T-cell (primary cell): ENCODE measurements at regions not wholly inside any gene's neighbourhood (a gene's known extent, or its start where the extent isn't known, plus 50 kb on each side); places are given as distances from the start of the nearest gene placed in this dataset.

Source experiments
- ATAC-seq, 4 experiments: fragments of 200-7000 bp in 3 of 4; fragments of 150-1000 bp in 1 of 4; cut with Tn5 transposase; replicated peaks in 1 of 4; 1 replicate in 3 of 4; 2 replicates in 1 of 4; pipeline ENCODE4 v1.10.0; 2021; ENCODE audit warnings: moderate library complexity in 3 of 4, mild to moderate bottlenecking in 2 of 4, moderate number of reproducible peaks in 1 of 4
- CTCF ChIA-PET, 2 donors: fragments of 300-600 bp; sonication (Branson Sonifier 250); formaldehyde crosslinking; loops; one replicate each; lab custom pipeline; 2022; ENCODE audit warnings: antibody characterized with exemption in 2 of 2; lab: Charles Lee
- POLR2A ChIA-PET, 2 donors: fragments of 300-600 bp; sonication (Branson Sonifier 250); formaldehyde crosslinking; loops; one replicate each; lab custom pipeline; 2022; ENCODE audit warnings: antibody characterized with exemption in 2 of 2; lab: Charles Lee
- DNase-seq, 35 experiments: peaks; one replicate each; pipeline versions ENCODE4 v3.0.0 to v3.0.0-alpha.2; 2013 to 2023
- H3K27ac ChIP-seq: one replicate; pipeline ENCODE4 v1.5.1; 2013; ENCODE audit warnings: low read length
- H3K27me3 ChIP-seq, 2 experiments: replicated peaks in 1 of 2; 1 replicate in 1 of 2; 2 replicates in 1 of 2; pipeline versions ENCODE4 v1.6.1 to v1.7.0; 2013; ENCODE audit warnings: low read length in 1 of 2, mixed read lengths in 1 of 2; ENCODE audit not compliant: control insufficient read depth in 2 of 2, insufficient read depth in 2 of 2; ENCODE audit errors: extremely low read depth in 1 of 2
- H3K36me3 ChIP-seq, 2 donors: 1 replicate in 1 of 2; 2 replicates in 1 of 2; pipeline versions ENCODE4 v1.6.1 to v1.7.0; 2013; ENCODE audit warnings: low read length in 1 of 2; ENCODE audit not compliant: control insufficient read depth in 2 of 2, insufficient read depth in 1 of 2; ENCODE audit errors: extremely low read depth in 1 of 2
- H3K4me1 ChIP-seq, 2 experiments: 1 replicate in 1 of 2; 2 replicates in 1 of 2; pipeline versions ENCODE4 v1.6.1 to v1.7.0; 2013; ENCODE audit warnings: low read length in 2 of 2, mixed read lengths in 1 of 2; ENCODE audit not compliant: insufficient read depth in 2 of 2, control insufficient read depth in 1 of 2; ENCODE audit errors: extremely low read depth in 1 of 2
- H3K4me3 ChIP-seq, 2 donors: 1 replicate in 1 of 2; 2 replicates in 1 of 2; pipeline versions ENCODE4 v1.5.1 to v1.7.0; 2013; ENCODE audit warnings: mild to moderate bottlenecking in 2 of 2, low read length in 1 of 2, moderate library complexity in 1 of 2; ENCODE audit not compliant: control insufficient read depth in 1 of 2; ENCODE audit errors: extremely low read depth in 1 of 2
- H3K9me3 ChIP-seq: 2 replicates; pipeline ENCODE4 v1.7.0; 2013
- H3K27ac Mint-ChIP-seq, 2 donors: one replicate each; pipeline ENCODE4 v1.8.0; 2020 to 2021; ENCODE audit warnings: mild to moderate bottlenecking in 2 of 2, mixed read lengths in 2 of 2
- H3K27me3 Mint-ChIP-seq, 2 donors: one replicate each; pipeline ENCODE4 v1.8.0; 2021 to 2022; ENCODE audit warnings: mixed read lengths in 2 of 2
- H3K36me3 Mint-ChIP-seq: one replicate; pipeline ENCODE4 v1.8.0; 2021; ENCODE audit warnings: mixed read lengths
- H3K4me1 Mint-ChIP-seq, 3 donors: one replicate each; pipeline ENCODE4 v1.8.0; 2020 to 2022; ENCODE audit warnings: mixed read lengths in 3 of 3, mild to moderate bottlenecking in 1 of 3
- H3K4me3 Mint-ChIP-seq, 3 donors: one replicate each; pipeline ENCODE4 v1.8.0; 2020 to 2022; ENCODE audit warnings: mild to moderate bottlenecking in 3 of 3, mixed read lengths in 3 of 3, moderate library complexity in 3 of 3
- H3K9me3 Mint-ChIP-seq, 3 donors: one replicate each; pipeline ENCODE4 v1.8.0; 2020 to 2022; ENCODE audit warnings: mixed read lengths in 3 of 3
- WGBS: methylation state at CpG from one replicate; pipeline ENCODE4 v1.1.5; 2013; ENCODE audit warnings: missing lambda C conversion rate; ENCODE audit not compliant: insufficient coverage; 5-methylcytosine and 5-hydroxymethylcytosine counted together

DNA sequence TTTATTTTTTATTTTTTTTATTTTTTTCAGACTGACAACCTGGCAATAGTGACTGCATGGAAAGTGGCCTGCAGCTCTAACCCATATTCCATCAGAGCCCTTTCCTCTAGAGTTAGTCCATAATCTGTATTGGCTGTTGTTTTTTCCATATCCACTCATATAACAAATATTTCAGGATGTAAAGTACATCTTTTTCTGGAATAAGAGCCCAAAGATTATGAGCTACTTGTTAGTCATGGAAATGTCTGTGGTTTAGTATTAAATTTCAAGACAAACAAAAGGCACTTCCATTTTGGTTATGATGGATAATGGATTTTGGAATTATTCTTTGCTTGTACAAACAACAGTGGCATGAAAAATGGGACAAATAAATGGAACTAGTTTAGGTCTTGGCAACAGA, 296.0 kb upstream of the HS3ST1 start:
- H3K27me3 ChIP-seq = no peaks in the 10 kb centered on the region
- POLR2A ChIA-PET = no interaction called here
- H3K27ac ChIP-seq = no peak overlapping the region
- H3K9me3 ChIP-seq = no peaks in the 10 kb centered on the region
- DNase-seq = no peak
- H3K36me3 ChIP-seq = no peaks in the 10 kb centered on the region
- Mint-ChIP-seq H3K4me3 (no peak overlapping the region), H3K27ac (no peak overlapping the region), H3K36me3 (no peaks in the 10 kb centered on the region), H3K9me3 (no peaks in the 10 kb centered on the region), H3K27me3 (peaks cover 4 to 10% of the 10 kb centered on the region in 2 donors), H3K4me1 (no peaks in the 10 kb centered on the region)
- no peaks in the 10 kb centered on the region for H3K4me1 ChIP-seq
- H3K4me3 ChIP-seq = no peak overlapping the region
- CTCF ChIA-PET = no interaction called here
- ATAC-seq = no peak

- H3K9me3 Mint-ChIP-seq = no peaks in the 10 kb centered on the region
- H3K4me3 Mint-ChIP-seq = no peak overlapping the region
- ATAC-seq (no peak), DNase-seq (no peak)
- Histone ChIP-seq H3K4me1 (no peaks in the 10 kb centered on the region), H3K27me3 (no peaks in the 10 kb centered on the region), H3K9me3 (no peaks in the 10 kb centered on the region), H3K27ac (no peak overlapping the region), H3K36me3 (no peaks in the 10 kb centered on the region), H3K4me3 (no peak overlapping the region)
- H3K4me1 Mint-ChIP-seq = no peaks in the 10 kb centered on the region
- no peaks in the 10 kb centered on the region for H3K36me3 Mint-ChIP-seq
- POLR2A ChIA-PET = no interaction called here
- CTCF ChIA-PET = no interaction called here
- no peak overlapping the region for H3K27ac Mint-ChIP-seq
- WGBS = 84% methylated on average over 3 of the region's 4 CpGs
- H3K27me3 Mint-ChIP-seq = peaks cover 4 to 10% of the 10 kb centered on the region in 2 donors
Observed at GRCh38 chr4:11722223-11722622, 293.5 kb upstream of the HS3ST1 start.

DNA sequence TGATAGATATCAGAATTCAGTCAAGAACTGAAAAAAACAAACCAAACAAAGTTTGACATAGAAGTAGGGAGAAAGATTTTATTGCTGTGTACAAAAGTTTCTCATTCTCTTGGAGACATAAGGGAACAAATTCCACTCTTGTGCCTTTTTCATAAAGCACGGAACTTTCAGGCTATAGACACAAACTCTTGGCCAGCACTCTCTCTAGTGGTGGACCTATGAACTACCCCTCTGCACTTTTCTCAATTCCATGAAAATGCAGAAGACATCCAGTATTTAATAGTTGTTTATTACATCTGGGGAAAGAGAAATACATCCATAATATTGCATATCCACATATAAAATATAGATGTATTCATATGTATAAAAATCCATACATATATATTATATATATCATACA, 291.6 kb upstream of the HS3ST1 start:
- ChIA-PET POLR2A (no interaction called here), CTCF (no interaction called here)
- DNase-seq (peak in 1 of 35 experiments; percentile 6), ATAC-seq (no peak)
- Histone ChIP-seq H3K36me3 (no peaks in the 10 kb centered on the region), H3K9me3 (no peaks in the 10 kb centered on the region), H3K27me3 (no peaks in the 10 kb centered on the region), H3K4me1 (no peaks in the 10 kb centered on the region), H3K27ac (no peak overlapping the region), H3K4me3 (no peak overlapping the region)
- Mint-ChIP-seq H3K4me1 (no peaks in the 10 kb centered on the region), H3K36me3 (no peaks in the 10 kb centered on the region), H3K4me3 (no peak overlapping the region), H3K27me3 (peaks cover 4 to 10% of the 10 kb centered on the region in 2 donors), H3K9me3 (no peaks in the 10 kb centered on the region), H3K27ac (no peak overlapping the region)
- no CpG with 5 or more reads among the region's 1 CpG for WGBS

- ChIA-PET POLR2A (no interaction called here), CTCF (no interaction called here)
- H3K4me1 ChIP-seq = no peaks in the 10 kb centered on the region
- ATAC-seq = no peak
- no peak for DNase-seq
- Mint-ChIP-seq H3K27me3 (peaks cover 4 to 10% of the 10 kb centered on the region in 2 donors), H3K27ac (no peak overlapping the region), H3K4me1 (no peaks in the 10 kb centered on the region), H3K9me3 (no peaks in the 10 kb centered on the region), H3K4me3 (no peak overlapping the region), H3K36me3 (no peaks in the 10 kb centered on the region)
- H3K36me3 ChIP-seq = no peaks in the 10 kb centered on the region
- no peak overlapping the region for H3K27ac ChIP-seq
- WGBS = 86% methylated on average over 1 of the region's 4 CpGs
- no peaks in the 10 kb centered on the region for H3K27me3 ChIP-seq
- no peaks in the 10 kb centered on the region for H3K9me3 ChIP-seq
- no peak overlapping the region for H3K4me3 ChIP-seq
Observed at GRCh38 chr4:11719879-11720278, 291.2 kb upstream of the HS3ST1 start.

DNA sequence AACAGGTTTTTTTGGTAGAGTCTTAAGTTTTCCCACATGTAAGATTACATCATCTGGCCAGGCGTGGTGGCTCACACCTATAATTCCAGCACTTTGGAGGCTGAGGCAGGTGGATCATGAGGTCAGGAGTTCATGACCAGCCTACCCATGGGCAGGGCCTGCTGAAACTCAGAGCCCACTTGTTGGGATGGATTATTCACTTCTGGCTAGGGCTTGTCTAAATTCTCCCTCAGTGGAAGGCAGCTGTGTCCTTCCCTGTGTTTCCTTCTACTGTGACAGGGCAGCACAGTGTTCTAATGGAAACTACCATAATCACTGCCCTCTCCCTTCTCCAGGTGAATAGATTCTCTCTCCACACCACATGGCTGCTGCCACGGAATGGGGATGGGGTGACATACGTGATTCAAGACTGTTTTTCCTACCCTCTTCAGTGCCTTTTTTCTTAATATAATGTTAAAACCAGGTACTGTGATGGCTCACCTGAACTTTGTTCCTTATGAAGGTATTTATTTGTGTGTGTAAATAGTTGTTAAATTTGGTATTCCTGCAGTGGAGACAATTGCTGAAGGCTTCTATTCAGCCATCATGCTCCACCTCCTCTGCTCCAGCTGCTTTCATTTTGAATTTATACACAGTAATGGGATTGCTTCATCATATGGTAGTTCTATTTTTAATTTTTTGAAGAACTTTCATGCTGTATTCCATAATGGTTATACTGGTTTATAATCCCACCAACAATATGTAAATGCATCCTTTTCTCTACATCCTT, 287.2 kb upstream of the HS3ST1 start:
- Mint-ChIP-seq H3K27me3 (peaks cover 0 to 3% of the 10 kb centered on the region in 2 donors), H3K4me1 (no peaks in the 10 kb centered on the region), H3K36me3 (no peaks in the 10 kb centered on the region), H3K4me3 (no peak overlapping the region), H3K9me3 (no peaks in the 10 kb centered on the region), H3K27ac (no peak overlapping the region)
- H3K27me3 ChIP-seq = no peaks in the 10 kb centered on the region
- CTCF ChIA-PET = no interaction called here
- DNase-seq (no peak), ATAC-seq (no peak)
- no peak overlapping the region for H3K4me3 ChIP-seq
- no peaks in the 10 kb centered on the region for H3K9me3 ChIP-seq
- no CpG with 5 or more reads among the region's 3 CpGs for WGBS
- no peak overlapping the region for H3K27ac ChIP-seq
- no peaks in the 10 kb centered on the region for H3K36me3 ChIP-seq
- POLR2A ChIA-PET = no interaction called here
- no peaks in the 10 kb centered on the region for H3K4me1 ChIP-seq

DNA sequence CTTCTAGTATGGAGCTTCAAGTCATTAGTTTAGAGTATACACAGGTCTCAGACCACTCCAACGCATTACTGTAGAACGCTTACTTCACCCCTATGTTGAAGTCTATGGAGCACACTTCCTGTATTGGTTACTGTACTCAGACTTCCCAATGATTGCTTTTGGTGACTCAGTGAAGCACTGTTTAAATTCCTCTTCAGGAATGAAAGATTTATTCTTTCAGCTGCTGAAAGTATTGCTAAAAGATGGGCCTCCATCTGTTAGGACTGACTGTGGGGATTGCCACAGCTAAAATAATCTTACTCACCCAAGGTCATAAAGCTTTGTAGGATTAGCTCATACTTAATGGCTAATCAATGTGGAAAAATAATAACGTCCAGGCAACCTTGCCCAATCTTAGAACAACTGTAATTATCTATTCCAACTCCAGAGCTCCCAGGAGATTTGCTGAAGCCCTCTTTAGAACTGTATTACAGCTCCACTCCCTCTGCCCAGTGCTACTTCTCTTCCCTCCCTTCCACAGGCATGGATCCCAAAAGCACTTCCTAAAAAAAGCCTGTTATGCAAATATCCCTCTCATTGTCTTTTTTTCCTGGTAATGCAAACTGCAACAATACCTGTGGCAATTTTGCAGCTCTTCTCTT, 281.9 kb upstream of the HS3ST1 start:
- no peak overlapping the region for H3K4me3 Mint-ChIP-seq
- Histone ChIP-seq H3K4me1 (no peaks in the 10 kb centered on the region), H3K36me3 (no peaks in the 10 kb centered on the region), H3K27me3 (no peaks in the 10 kb centered on the region), H3K9me3 (no peaks in the 10 kb centered on the region), H3K27ac (no peak overlapping the region), H3K4me3 (no peak overlapping the region)
- WGBS = 50% methylated on average over 1 of the region's 3 CpGs
- ATAC-seq = no peak
- ChIA-PET POLR2A (no interaction called here), CTCF (no interaction called here)
- H3K27me3 Mint-ChIP-seq = peaks cover 3 to 17% of the 10 kb centered on the region in 2 donors
- DNase-seq = no peak
- no peaks in the 10 kb centered on the region for H3K36me3 Mint-ChIP-seq
- H3K9me3 Mint-ChIP-seq = peaks cover 0 to 5% (median 0%) of the 10 kb centered on the region in 3 donors
- H3K4me1 Mint-ChIP-seq = no peaks in the 10 kb centered on the region
- no peak overlapping the region for H3K27ac Mint-ChIP-seq
